ENCODE measurements at regions not wholly inside any gene's neighbourhood (a gene's known extent, or its start where the extent isn't known, plus 50 kb on each side); places are given as distances from the start of the nearest gene placed in this dataset.

DNA sequence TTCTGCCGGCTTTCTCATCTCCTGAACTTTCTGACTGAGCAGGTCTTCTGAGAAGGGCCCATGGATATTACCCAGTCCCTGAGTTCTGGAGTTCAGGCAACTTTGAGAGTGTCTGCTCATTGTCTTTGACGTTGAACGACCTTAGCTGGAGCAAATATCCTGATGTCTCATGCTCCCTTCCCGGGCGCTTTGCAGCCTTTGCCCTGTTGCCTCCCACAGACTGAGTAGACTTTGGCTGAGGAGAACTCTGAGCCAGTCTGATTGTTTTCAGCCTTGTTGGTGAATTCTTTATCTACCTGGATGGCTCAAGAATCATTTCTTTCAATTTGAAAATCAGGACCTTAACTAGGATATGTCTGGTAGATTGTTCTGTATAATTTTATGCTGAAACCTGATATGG is 353.7 kb downstream of the GLRX3 start:
- Histone ChIP-seq H3K9me3 (ENCODE audit: control insufficient read depth, low read depth, low read length) (peaks cover 8% of the 10 kb centered on the region), H3K27ac (ENCODE audit: control insufficient read depth, insufficient read depth, low read length) (no peak overlapping the region), H3K9me1 (ENCODE audit: control insufficient read depth, extremely low read depth, insufficient read depth, low read length) (no peaks in the 10 kb centered on the region), H3K4me3 (ENCODE audit: control insufficient read depth in 2 of 3, extremely low read depth in 1 of 3, insufficient read depth in 2 of 3, low read depth in 1 of 3, low read length in 3 of 3) (no peak overlapping the region), H3K4me2 (ENCODE audit: control insufficient read depth, extremely low read depth, insufficient read depth, low read depth, low read length) (no peak overlapping the region), H2AFZ (ENCODE audit: control insufficient read depth, low read length) (no peak overlapping the region), H3K9ac (ENCODE audit: control insufficient read depth, extremely low read depth, insufficient read depth, low read length) (no peak overlapping the region), H4K20me1 (ENCODE audit: control insufficient read depth, extremely low read depth, insufficient read depth, low read length) (no peaks in the 10 kb centered on the region), H3K4me1 (ENCODE audit: control insufficient read depth, extremely low read depth, insufficient read depth, low read length) (no peaks in the 10 kb centered on the region), H3K79me2 (ENCODE audit: control insufficient read depth, insufficient read depth, low read length) (no peaks in the 10 kb centered on the region), H3K36me3 (ENCODE audit: control insufficient read depth in 2 of 2, extremely low read depth in 1 of 2, insufficient read depth in 2 of 2, low read length in 2 of 2) (no peaks in the 10 kb centered on the region), H3K27me3 (ENCODE audit: control insufficient read depth, extremely low read depth, insufficient read depth, low read length) (no peaks in the 10 kb centered on the region)
- DNase-seq (ENCODE audit: low read depth, low spot score) (no peak), FAIRE-seq (no peak)
- dilution Hi-C loops (cut with MboI; ENCODE audit: extremely low pct_ligation_motif_present, low sequenced_read_pairs), result no loop called here
- TF ChIP-seq CTCF (optimal IDR thresholded peaks at IDR 0.05 in 1 of 3, IDR thresholded peaks at IDR 0.05 in 1 of 3, conservative IDR thresholded peaks at IDR 0.05 in 1 of 3; ENCODE audit: extremely low read depth in 1 of 3, insufficient read depth in 2 of 3, low read length in 3 of 3), result no peak

DNA sequence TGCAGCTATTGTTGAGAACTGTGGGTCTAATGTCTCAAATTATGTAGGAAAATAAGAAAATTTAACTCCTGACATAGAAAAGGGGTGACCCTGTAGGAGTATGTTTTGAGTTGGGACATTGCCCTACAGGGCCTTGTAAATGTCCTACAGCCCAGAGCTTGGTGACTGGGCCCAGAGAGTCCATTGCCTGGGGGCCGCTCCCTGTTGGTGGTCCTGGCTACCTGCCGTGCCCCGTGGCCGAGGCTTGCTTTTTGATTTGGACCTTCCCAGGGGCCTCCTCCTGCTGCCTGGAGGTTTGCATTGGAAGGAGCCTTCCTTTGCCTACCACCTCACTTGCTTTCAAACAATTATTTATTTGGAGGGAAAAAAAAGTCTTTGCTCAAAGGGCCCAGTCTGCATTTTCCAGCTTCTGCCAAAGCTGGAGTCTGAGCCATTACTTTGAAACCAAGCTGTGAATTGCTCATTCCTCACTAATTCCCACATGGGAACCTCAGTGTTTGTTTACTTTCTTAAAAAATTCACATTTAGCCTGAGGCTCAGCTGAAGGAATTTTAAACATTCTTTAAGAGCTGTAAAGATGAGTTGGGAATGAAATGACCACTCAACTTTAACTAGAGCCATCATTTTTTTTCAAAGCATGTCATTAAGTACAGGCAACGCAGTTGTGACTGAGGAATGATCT is 355.0 kb downstream of the GLRX3 start:
- peaks cover 11% of the 10 kb centered on the region for H3K9me3 ChIP-seq (ENCODE audit: control insufficient read depth, low read depth, low read length)
- DNase-seq (ENCODE audit: low read depth, low spot score), result no peak
- no peak overlapping the region for H3K4me2 ChIP-seq (ENCODE audit: control insufficient read depth, extremely low read depth, insufficient read depth, low read depth, low read length)

More for the DNA sequence above, 355.0 kb downstream of the GLRX3 start:
- no peak overlapping the region for H3K9ac ChIP-seq (ENCODE audit: control insufficient read depth, extremely low read depth, insufficient read depth, low read length)
- no peak overlapping the region for H2AFZ ChIP-seq (ENCODE audit: control insufficient read depth, low read length)
- dilution Hi-C loops (cut with MboI; ENCODE audit: extremely low pct_ligation_motif_present, low sequenced_read_pairs), result no loop called here
- no peaks in the 10 kb centered on the region for H3K4me1 ChIP-seq (ENCODE audit: control insufficient read depth, extremely low read depth, insufficient read depth, low read length)
- FAIRE-seq, result no peak
- H3K9me1 ChIP-seq (ENCODE audit: control insufficient read depth, extremely low read depth, insufficient read depth, low read length), result no peaks in the 10 kb centered on the region
- no peaks in the 10 kb centered on the region for H3K36me3 ChIP-seq (ENCODE audit: control insufficient read depth in 2 of 2, extremely low read depth in 1 of 2, insufficient read depth in 2 of 2, low read length in 2 of 2)
- no peaks in the 10 kb centered on the region for H4K20me1 ChIP-seq (ENCODE audit: control insufficient read depth, extremely low read depth, insufficient read depth, low read length)
- H3K4me3 ChIP-seq (ENCODE audit: control insufficient read depth in 2 of 3, extremely low read depth in 1 of 3, insufficient read depth in 2 of 3, low read depth in 1 of 3, low read length in 3 of 3), result no peak overlapping the region
- H3K27ac ChIP-seq (ENCODE audit: control insufficient read depth, insufficient read depth, low read length), result no peak overlapping the region
- H3K27me3 ChIP-seq (ENCODE audit: control insufficient read depth, extremely low read depth, insufficient read depth, low read length), result no peaks in the 10 kb centered on the region
- no peaks in the 10 kb centered on the region for H3K79me2 ChIP-seq (ENCODE audit: control insufficient read depth, insufficient read depth, low read length)
- TF ChIP-seq CTCF (optimal IDR thresholded peaks at IDR 0.05 in 1 of 3, IDR thresholded peaks at IDR 0.05 in 1 of 3, conservative IDR thresholded peaks at IDR 0.05 in 1 of 3; ENCODE audit: extremely low read depth in 1 of 3, insufficient read depth in 2 of 3, low read length in 3 of 3), result no peak
- TF ChIP-seq EZH2 (IDR thresholded peaks at IDR 0.05; ENCODE audit: low read length), result no peak
